ENCODE measurements at regions not wholly inside any gene's neighbourhood (a gene's known extent, or its start where the extent isn't known, plus 50 kb on each side); places are given as distances from the start of the nearest gene placed in this dataset.

GRCh38 chr6:125415913-125416312 lies 114.1 kb upstream of the HDDC2 start:
- H3K4me3 ChIP-seq (ENCODE audit: low read depth in 2 of 2, low read length in 2 of 2), result no peak overlapping the region
- in situ Hi-C loops (cut with HindIII; ENCODE audit: low pct_unique_long_range_greater_than_20kb, low sequenced_read_pairs) (no loop called here), intact Hi-C loops (cut with micrococcal nuclease; ENCODE audit: unreplicated experiment) (no loop called here)
- DNase-seq (ENCODE audit: low read depth, low spot score) (no peak), ATAC-seq (no peak)
- BruUV-seq (replicated peaks), result no TSS peak
- H3K4me1 ChIP-seq (ENCODE audit: control insufficient read depth, insufficient read depth, low read length), result no peaks in the 10 kb centered on the region
- ChIA-PET POLR2A (no interaction called here), CTCF (no interaction called here)
- TF ChIP-seq REST (IDR thresholded peaks at IDR 0.05; ENCODE audit: insufficient read depth in 1 of 2, low read depth in 2 of 2, low read length in 1 of 2) (no peak), POLR2AphosphoS5 (IDR thresholded peaks at IDR 0.05; ENCODE audit: low read depth, low read length) (no peak), TCF7L2 (IDR thresholded peaks at IDR 0.05; ENCODE audit: low read depth, low read length) (no peak), CTCF (IDR thresholded peaks at IDR 0.05) (no peak), SIN3A (IDR thresholded peaks at IDR 0.05; ENCODE audit: borderline replicate concordance, insufficient read depth, low read depth, low read length) (no peak)
- no peak overlapping the region for H3K27ac ChIP-seq (ENCODE audit: low read length)
- no peaks in the 10 kb centered on the region for H3K27me3 ChIP-seq (ENCODE audit: control insufficient read depth, insufficient read depth, low read length)
- H3K9me3 ChIP-seq (ENCODE audit: control insufficient read depth, insufficient read depth, low read depth, low read length), result no peaks in the 10 kb centered on the region
- H3K36me3 ChIP-seq (ENCODE audit: control insufficient read depth, insufficient read depth, low read length), result no peaks in the 10 kb centered on the region

- Histone ChIP-seq H3K9me3 (ENCODE audit: control insufficient read depth, insufficient read depth, low read depth, low read length) (no peaks in the 10 kb centered on the region), H3K4me3 (ENCODE audit: low read depth in 2 of 2, low read length in 2 of 2) (no peak overlapping the region; a peak in 1 of 4 replicates), H3K4me1 (ENCODE audit: control insufficient read depth, insufficient read depth, low read length) (no peaks in the 10 kb centered on the region), H3K27me3 (ENCODE audit: control insufficient read depth, insufficient read depth, low read length) (peaks cover 2% of the 10 kb centered on the region; the same call in 1 of the 2 replicates), H3K27ac (ENCODE audit: low read length) (no peak overlapping the region), H3K36me3 (ENCODE audit: control insufficient read depth, insufficient read depth, low read length) (no peaks in the 10 kb centered on the region)
- ChIA-PET POLR2A (no interaction called here), CTCF (no interaction called here)
- no peak for TF ChIP-seq TCF7L2 (IDR thresholded peaks at IDR 0.05; ENCODE audit: low read depth, low read length)
- no peak for TF ChIP-seq SIN3A (IDR thresholded peaks at IDR 0.05; ENCODE audit: borderline replicate concordance, insufficient read depth, low read depth, low read length)
- TF ChIP-seq REST (IDR thresholded peaks at IDR 0.05; ENCODE audit: insufficient read depth in 1 of 2, low read depth in 2 of 2, low read length in 1 of 2), result no peak
- TF ChIP-seq CTCF (IDR thresholded peaks at IDR 0.05), result no peak
- no peak for TF ChIP-seq POLR2AphosphoS5 (IDR thresholded peaks at IDR 0.05; ENCODE audit: low read depth, low read length)
- no TSS peak for BruUV-seq (replicated peaks)
- DNase-seq (ENCODE audit: low read depth, low spot score) (no peak), ATAC-seq (peak; percentile 68)
- intact Hi-C loops (cut with micrococcal nuclease; ENCODE audit: unreplicated experiment), result no loop called here
- in situ Hi-C loops (cut with HindIII; ENCODE audit: low pct_unique_long_range_greater_than_20kb, low sequenced_read_pairs), result no loop called here
These were observed 120.1 kb upstream of the HDDC2 start for GRCh38 chr6:125421836-125422235.
